ENCODE measurements at regions not wholly inside any gene's neighbourhood (a gene's known extent, or its start where the extent isn't known, plus 50 kb on each side); places are given as distances from the start of the nearest gene placed in this dataset.

GRCh38 chr4:89574176-89574575 is 262.8 kb downstream of the SNCA start:
- DNase-seq (ENCODE audit: low read depth), result no peak
- TF ChIP-seq CTCF (IDR thresholded peaks at IDR 0.05; ENCODE audit: insufficient read depth, low read depth, low read length, missing control alignments), result no peak
- no peak overlapping the region for H3K4me3 ChIP-seq (ENCODE audit: low read depth, low read length)

GRCh38 chr4:89573656-89574055 is 263.3 kb downstream of the SNCA start:
- DNase-seq (ENCODE audit: low read depth), result no peak
- TF ChIP-seq CTCF (IDR thresholded peaks at IDR 0.05; ENCODE audit: insufficient read depth, low read depth, low read length, missing control alignments), result no peak
- H3K4me3 ChIP-seq (ENCODE audit: low read depth, low read length), result no peak overlapping the region

- no peak overlapping the region for H3K4me3 ChIP-seq (ENCODE audit: low read depth, low read length)
- no peak for TF ChIP-seq CTCF (IDR thresholded peaks at IDR 0.05; ENCODE audit: insufficient read depth, low read depth, low read length, missing control alignments)
- DNase-seq (ENCODE audit: low read depth), result no peak
These were observed 264.6 kb downstream of the SNCA start for GRCh38 chr4:89572224-89572858.

GRCh38 chr4:89570931-89571330 is 263.3 kb upstream of the GPRIN3 start:
- H3K4me3 ChIP-seq (ENCODE audit: low read depth, low read length), result no peak overlapping the region
- TF ChIP-seq CTCF (IDR thresholded peaks at IDR 0.05; ENCODE audit: insufficient read depth, low read depth, low read length, missing control alignments), result no peak
- DNase-seq (ENCODE audit: low read depth), result no peak

- TF ChIP-seq CTCF (IDR thresholded peaks at IDR 0.05; ENCODE audit: insufficient read depth, low read depth, low read length, missing control alignments), result no peak
- DNase-seq (ENCODE audit: low read depth), result no peak
- no peak overlapping the region for H3K4me3 ChIP-seq (ENCODE audit: low read depth, low read length)
These were observed 260.3 kb upstream of the GPRIN3 start for GRCh38 chr4:89567936-89568335.

GRCh38 chr4:89563431-89563830 is 255.8 kb upstream of the GPRIN3 start:
- no peak overlapping the region for H3K4me3 ChIP-seq (ENCODE audit: low read depth, low read length)
- DNase-seq (ENCODE audit: low read depth), result no peak
- no peak for TF ChIP-seq CTCF (IDR thresholded peaks at IDR 0.05; ENCODE audit: insufficient read depth, low read depth, low read length, missing control alignments)

GRCh38 chr4:89562746-89563145 is 255.1 kb upstream of the GPRIN3 start:
- no peak overlapping the region for H3K4me3 ChIP-seq (ENCODE audit: low read depth, low read length)
- no peak for TF ChIP-seq CTCF (IDR thresholded peaks at IDR 0.05; ENCODE audit: insufficient read depth, low read depth, low read length, missing control alignments)
- no peak for DNase-seq (ENCODE audit: low read depth)

All from GM12865 (cell line).